HG03196 (cell line): ENCODE measurements at regions not wholly inside any gene's neighbourhood (a gene's known extent, or its start where the extent isn't known, plus 50 kb on each side); places are given as distances from the start of the nearest gene placed in this dataset.
"Not testable (repeated sequence)": the region's sequence is repeated elsewhere in the genome, so short reads cannot be mapped to it uniquely, and the experiment has no call there.

ENCODE experiments used
- ATAC-seq: cut with Tn5 transposase; IDR thresholded peaks from one replicate; pipeline ENCODE4 v1.9.1; 2021; ENCODE audit not compliant: unreplicated experiment

GRCh38 chr11:112310848-112311247, 50.2 kb upstream of the PLET1 start:
- no peak for ATAC-seq

DNA sequence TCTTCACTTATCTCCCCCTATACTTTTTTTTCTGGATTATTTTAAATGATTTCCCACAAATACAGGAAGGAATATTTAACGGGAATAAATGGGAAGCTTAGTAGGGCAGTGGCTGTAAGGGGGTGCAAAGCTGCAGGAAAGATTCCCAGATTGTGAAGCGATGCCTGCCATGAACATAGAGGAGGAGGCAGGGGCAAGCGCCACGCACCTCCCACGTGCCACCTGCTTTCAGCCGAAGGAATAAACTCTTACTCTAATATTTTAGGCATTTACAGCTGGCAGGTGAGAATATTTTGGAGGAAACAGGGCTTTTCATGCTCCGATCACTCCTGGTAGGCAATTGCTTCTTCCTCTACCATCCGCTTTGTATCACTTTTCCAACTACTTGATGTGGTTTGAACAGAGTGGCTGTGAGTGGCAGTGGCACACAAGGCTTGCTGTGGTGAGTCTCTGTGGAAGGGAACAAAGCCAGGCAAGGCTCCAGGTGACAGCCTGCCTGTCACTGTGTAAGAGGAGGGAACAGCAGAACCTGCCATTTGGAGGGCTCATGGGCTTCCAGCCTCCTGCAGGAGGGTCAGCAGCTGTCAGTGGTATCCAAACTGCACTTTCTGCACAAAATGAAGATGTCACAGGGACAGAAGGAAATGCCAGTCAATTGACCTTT, 54.5 kb upstream of the PLET1 start:
- ATAC-seq = no peak

- ATAC-seq = no peak
Observed at GRCh38 chr11:112315861-112316739, 55.4 kb upstream of the PLET1 start.

DNA sequence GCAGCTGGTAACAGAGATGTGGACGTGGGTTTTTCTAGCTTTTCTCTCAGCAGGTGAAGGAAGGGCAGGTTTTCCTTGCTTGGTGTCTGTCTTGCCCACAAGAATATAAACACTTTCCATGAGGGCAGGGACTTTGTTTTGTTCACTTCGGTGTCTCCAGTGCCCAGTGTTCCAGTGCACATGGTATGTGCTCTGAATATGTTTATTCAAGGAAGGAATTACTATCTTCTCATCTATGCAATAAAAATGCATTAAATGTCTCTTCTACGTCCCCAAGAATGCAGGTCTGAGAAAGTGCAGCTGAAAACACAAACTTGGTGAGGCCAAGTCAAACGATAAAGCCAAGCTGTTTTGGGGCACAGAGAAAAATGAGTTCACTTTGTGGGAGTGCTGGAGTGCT, 56.3 kb upstream of the PLET1 start:
- no peak for ATAC-seq

DNA sequence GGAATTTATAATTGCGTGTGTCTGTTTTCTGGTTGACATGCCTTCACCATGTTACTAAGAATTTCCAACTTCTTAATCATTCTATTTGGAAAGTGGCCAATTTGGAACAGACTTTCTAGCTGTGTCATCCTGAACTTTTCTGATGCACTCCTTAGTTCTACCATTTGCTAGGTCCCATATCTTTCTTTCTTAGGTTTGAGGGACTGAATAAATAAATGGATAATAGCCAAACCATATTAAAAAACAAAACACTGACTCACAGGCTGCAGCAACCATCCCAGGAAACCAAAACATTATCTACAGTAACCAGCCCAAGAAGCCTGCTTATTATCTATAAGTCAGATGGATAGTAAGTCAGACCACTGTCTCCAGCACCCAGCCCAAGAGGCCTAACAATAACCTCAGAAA, 57.5 kb upstream of the PLET1 start:
- no peak for ATAC-seq

DNA sequence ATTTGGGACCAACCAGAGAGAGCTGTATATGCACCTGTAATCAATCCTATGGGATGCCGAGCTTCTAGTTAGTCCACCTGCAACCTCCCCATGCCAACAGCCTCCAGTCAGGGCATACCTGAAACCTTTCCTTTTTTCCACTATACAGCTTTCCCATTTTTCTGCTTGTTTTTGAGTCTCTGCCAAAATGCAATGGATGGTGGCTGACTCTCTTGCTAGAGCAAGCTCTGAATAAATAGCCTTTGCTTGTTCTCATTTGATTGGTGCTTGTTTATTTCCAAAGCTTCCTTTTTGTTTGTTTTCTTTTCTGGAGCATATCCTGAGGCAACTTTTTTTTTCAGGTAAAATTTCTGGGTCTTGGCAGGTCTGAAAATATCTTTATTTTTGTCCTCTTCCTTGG, 58.0 kb upstream of the PLET1 start:
- no peak for ATAC-seq

GRCh38 chr11:112320668-112321067, 60.0 kb upstream of the PLET1 start:
- no peak for ATAC-seq

GRCh38 chr11:112321501-112322172, 61.0 kb upstream of the PLET1 start:
- ATAC-seq = no peak

DNA sequence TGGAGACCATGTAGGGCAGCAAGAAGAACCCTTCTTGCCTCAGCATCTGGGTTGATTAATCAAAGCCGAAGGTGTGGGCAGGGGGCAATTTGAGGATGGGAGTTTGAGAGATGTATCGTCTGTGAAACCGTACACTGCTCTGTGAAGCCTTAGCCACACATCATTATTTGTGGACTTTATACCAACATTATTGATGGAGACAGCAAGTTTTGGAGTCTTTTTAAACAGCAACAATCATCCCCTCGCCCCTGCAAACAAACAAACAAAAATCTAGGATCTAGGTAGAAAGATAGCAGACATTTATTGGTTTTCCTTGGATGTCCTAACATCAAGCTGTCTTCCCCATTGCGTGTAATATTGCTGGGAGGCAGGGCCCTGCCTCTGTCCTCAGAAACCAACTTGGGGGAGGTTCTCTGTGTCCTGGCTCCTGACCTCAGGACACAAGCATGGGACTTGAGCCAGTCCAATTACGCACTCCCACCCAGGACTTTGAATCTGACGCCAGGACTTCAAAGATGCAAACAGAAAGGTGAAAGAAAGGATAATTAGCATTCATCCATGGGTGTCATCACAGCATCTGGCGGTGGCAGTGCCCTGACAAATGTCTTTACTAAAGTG, 61.6 kb upstream of the PLET1 start:
- no peak for ATAC-seq

GRCh38 chr11:112334381-112334780, 73.7 kb upstream of the PLET1 start:
- ATAC-seq = no peak

GRCh38 chr11:112336356-112336886, 75.8 kb upstream of the PLET1 start:
- no peak for ATAC-seq

GRCh38 chr11:112339566-112339965, 78.9 kb upstream of the PLET1 start:
- ATAC-seq = no peak

DNA sequence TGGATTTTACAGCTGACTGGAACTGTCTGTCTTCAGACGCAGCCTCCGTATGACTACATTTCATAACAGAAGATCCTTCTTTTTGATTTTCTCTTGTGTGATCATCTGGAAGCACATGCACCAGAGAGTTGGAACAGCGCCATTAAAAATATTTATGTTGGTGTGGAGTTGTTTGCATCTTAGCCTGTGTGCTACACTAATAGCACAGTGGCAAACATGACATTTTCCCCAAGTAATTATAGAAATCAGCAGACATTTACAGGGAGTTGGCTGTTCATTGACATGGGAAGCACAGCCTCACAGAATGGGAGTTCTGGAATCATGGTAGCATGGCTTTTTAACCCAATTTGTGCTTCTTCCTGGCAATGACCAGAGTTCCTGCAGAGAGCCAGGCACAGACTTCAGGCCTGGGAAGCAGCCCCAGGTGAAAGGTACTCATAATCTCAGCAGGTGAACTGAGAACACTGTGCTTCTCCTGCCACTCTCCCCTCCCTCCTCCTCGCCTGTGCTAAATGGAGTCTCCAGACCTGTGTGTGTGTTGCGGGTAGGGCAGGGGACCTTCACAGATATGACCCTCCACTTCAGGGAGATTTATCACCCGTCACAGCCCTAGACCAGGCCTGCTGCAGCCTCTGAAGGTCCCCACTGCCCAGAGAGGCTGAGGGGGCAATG, 82.8 kb upstream of the PLET1 start:
- no peak for ATAC-seq

GRCh38 chr11:112344040-112344413, 83.4 kb upstream of the PLET1 start:
- no peak for ATAC-seq

GRCh38 chr11:112345166-112345565, 84.5 kb upstream of the PLET1 start:
- no peak for ATAC-seq

DNA sequence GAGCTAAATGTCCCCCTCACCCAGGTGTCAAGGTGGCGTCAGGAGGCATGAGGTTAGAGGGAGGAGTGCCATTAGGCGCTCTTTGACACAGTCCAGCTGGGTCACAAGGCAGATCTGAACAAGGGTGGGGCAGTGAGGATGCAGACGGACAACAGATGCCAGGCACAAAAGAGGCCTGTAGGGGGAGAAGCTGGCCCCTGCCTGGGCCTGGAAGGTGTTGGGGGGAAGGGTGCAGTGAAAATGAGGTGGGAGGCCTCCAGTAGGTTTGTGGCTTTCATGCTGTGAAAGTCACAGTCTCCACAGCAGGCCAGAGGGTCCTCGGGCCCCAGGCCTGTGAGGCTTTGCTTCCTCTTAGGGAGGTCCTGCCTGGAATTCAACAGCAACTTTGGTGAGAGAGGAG, 85.0 kb upstream of the PLET1 start:
- ATAC-seq = no peak

- no peak for ATAC-seq
Observed at GRCh38 chr11:112346586-112346985, 85.9 kb upstream of the PLET1 start.

DNA sequence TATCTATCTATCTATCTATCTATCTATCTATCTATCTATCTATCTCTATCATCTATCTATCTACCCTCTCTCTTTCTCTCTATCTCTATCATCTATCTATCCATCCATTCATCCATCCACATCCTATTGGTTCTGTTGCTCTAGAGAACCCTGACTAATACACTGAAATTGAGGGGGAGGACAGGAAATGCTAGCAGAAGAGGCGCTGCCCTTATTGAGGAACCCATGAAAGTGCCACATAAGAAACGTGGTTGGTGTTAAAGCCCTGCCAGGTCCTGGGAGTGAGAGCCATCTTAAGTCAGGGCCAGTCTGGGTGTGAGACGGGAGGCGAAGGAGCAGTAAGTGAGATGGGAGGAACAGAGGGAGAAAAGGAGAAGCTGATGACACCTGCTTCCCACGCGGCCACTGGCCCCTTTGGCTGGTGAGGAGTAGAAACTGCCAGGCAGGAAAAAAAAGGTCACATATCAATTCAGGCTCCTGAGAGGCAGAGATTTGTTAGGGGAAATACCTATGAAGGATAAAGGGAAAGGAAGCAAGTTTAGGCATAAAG, 87.9 kb upstream of the PLET1 start:
- ATAC-seq = no peak

DNA sequence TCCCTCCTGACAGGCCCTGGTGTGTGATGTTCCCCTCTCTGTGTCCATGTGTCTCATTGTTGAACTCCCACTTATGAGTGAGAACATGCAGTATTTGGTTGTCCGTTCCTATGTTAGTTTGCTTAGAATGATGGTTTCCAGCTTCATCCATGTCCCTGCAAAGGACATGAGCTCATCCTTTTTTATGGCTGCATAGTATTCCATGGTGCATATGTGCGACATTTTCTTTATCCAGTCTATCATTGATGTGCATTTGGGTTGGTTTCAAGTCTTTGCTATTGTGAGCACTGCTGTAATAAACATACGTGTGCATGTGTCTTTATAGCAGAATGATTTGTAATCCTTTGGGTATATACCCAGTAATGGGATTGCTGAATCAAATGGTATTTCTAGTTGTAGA, 90.8 kb upstream of the PLET1 start:
- not testable (repeated sequence) for ATAC-seq

- ATAC-seq = no peak
Observed at GRCh38 chr11:112352907-112353306, 92.2 kb upstream of the PLET1 start.
